VCaP (cell line): ENCODE measurements at regions not wholly inside any gene's neighbourhood (a gene's known extent, or its start where the extent isn't known, plus 50 kb on each side); places are given as distances from the start of the nearest gene placed in this dataset.

ENCODE experiments used
- H3K27ac ChIP-seq: fragments of 450-650 bp; 2 replicates; pipeline ENCODE4 v1.5.1; 2017
- CTCF ChIP-seq: fragments of 450-650 bp; conservative IDR thresholded peaks from 2 replicates; pipeline ENCODE4 v1.5.1; 2017; ENCODE audit warnings: mild to moderate bottlenecking, moderate library complexity

GRCh38 chr2:78541451-78542267 is 483.8 kb upstream of the REG3G start:
- TF ChIP-seq CTCF: no peak
- no peak overlapping the region for H3K27ac ChIP-seq

GRCh38 chr2:78546843-78547242 is 478.7 kb upstream of the REG3G start:
- no peak for TF ChIP-seq CTCF
- H3K27ac ChIP-seq: no peak overlapping the region

GRCh38 chr2:78549766-78550165 is 475.7 kb upstream of the REG3G start:
- no peak for TF ChIP-seq CTCF
- H3K27ac ChIP-seq: no peak overlapping the region

GRCh38 chr2:78553866-78554647 is 471.4 kb upstream of the REG3G start:
- no peak for TF ChIP-seq CTCF
- H3K27ac ChIP-seq: no peak overlapping the region

- TF ChIP-seq CTCF: no peak
- H3K27ac ChIP-seq: no peak overlapping the region
Measured at GRCh38 chr2:78561876-78562275, 463.6 kb upstream of the REG3G start.

- no peak for TF ChIP-seq CTCF
- no peak overlapping the region for H3K27ac ChIP-seq
Measured at GRCh38 chr2:78564666-78565065, 460.8 kb upstream of the REG3G start.

GRCh38 chr2:78568782-78569373 is 456.6 kb upstream of the REG3G start:
- H3K27ac ChIP-seq: no peak overlapping the region
- TF ChIP-seq CTCF: no peak
